K562 (cell line): ENCODE measurements at regions not wholly inside any gene's neighbourhood (a gene's known extent, or its start where the extent isn't known, plus 50 kb on each side); places are given as distances from the start of the nearest gene placed in this dataset.

Experiments used
- ATAC-seq: fragments of 200-7000 bp; cut with Tn5 transposase; 3 replicates; pipeline ENCODE4 v1.9.1; 2020; ENCODE audit warnings: moderate library complexity
- BruUV-seq: library from RNA; stranded (reverse); fragments of 400-500 nt; replicated peaks from 2 replicates; lab custom pipeline; 2021; lab: Mats Ljungman, UMichigan
- CTCF ChIA-PET: fragments of 300-600 bp; formaldehyde crosslinking; extraction: SDS; loops from one replicate; lab custom pipeline; 2021; ENCODE audit warnings: low intra/inter-chr PET ratio; lab: Yijun Ruan, JAX
- POLR2A ChIA-PET: fragments of 300-600, 350-650 bp; sonication (Branson Sonifier 250); formaldehyde crosslinking; extraction: SDS; loops from one replicate; lab custom pipeline; 2021; ENCODE audit warnings: antibody characterized with exemption, inconsistent platforms; lab: Yijun Ruan, JAX
- DNase-seq, 4 experiments: peaks; one replicate each; pipeline versions ENCODE4 v3.0.0 to v3.0.0-alpha.2; 2011 to 2018; ENCODE audit warnings: low spot score in 3 of 4, mixed read lengths in 3 of 4; ENCODE audit errors: extremely low read depth in 1 of 4
- FAIRE-seq: peaks from 2 replicates; lab custom pipeline; 2011; peaks lifted over from hg19 to GRCh38; lab: Jason Lieb, UNC
- H2AFZ ChIP-seq: 2 replicates; pipeline ENCODE4 v1.6.0; 2011; ENCODE audit warnings: low read depth, low read length, control low read depth, inconsistent platforms
- H3K27ac ChIP-seq: fragments of 200-600 bp; 3 replicates; pipeline ENCODE4 v1.8.0; 2011; ENCODE audit warnings: low read depth, mild to moderate bottlenecking, control low read depth, inconsistent platforms, low read length, moderate library complexity, mixed read lengths; ENCODE audit errors: extremely low read depth
- H3K27me3 ChIP-seq, 2 experiments: fragments of 300-600 bp in 1 of 2; 2 replicates in 1 of 2; 3 replicates in 1 of 2; pipeline versions ENCODE4 v1.6.0 to v1.8.0; 2011; ENCODE audit warnings: inconsistent platforms in 2 of 2, low read length in 2 of 2, mild to moderate bottlenecking in 1 of 2, mixed read lengths in 1 of 2, moderate library complexity in 1 of 2; ENCODE audit not compliant: control insufficient read depth in 2 of 2, insufficient read depth in 2 of 2
- H3K36me3 ChIP-seq: fragments of 300-600 bp; 3 replicates; pipeline ENCODE4 v1.8.0; 2011; ENCODE audit warnings: mild to moderate bottlenecking, low read length, inconsistent platforms; ENCODE audit not compliant: control insufficient read depth, insufficient read depth
- H3K4me1 ChIP-seq, 2 experiments: fragments of 200-600 bp in 1 of 2; replicated peaks in 1 of 2; 2 replicates in 1 of 2; 3 replicates in 1 of 2; pipeline versions ENCODE4 v1.5.1 to v1.8.0; 2011; ENCODE audit warnings: inconsistent platforms in 2 of 2, low read length in 2 of 2, mild to moderate bottlenecking in 1 of 2, mixed read lengths in 1 of 2, moderate library complexity in 1 of 2; ENCODE audit not compliant: control insufficient read depth in 2 of 2, insufficient read depth in 2 of 2
- H3K4me2 ChIP-seq: 2 replicates; pipeline ENCODE4 v1.6.1; 2011; ENCODE audit warnings: low read length, control low read depth, inconsistent platforms, mixed read lengths; ENCODE audit not compliant: insufficient read depth
- H3K4me3 ChIP-seq: fragments of 200-600 bp; sonication (generic), shearing (Covaris generic); 2 replicates; pipeline ENCODE4 v1.5.1; 2016; ENCODE audit warnings: control low read depth, inconsistent platforms
- H3K79me2 ChIP-seq: fragments of 200-600 bp; 3 replicates; pipeline ENCODE4 v1.8.0; 2011; ENCODE audit warnings: low read length, inconsistent platforms; ENCODE audit not compliant: control insufficient read depth, insufficient read depth
- H3K9ac ChIP-seq, 2 experiments: 2 replicates each; pipeline versions ENCODE4 v1.6.0 to v1.6.1; 2011; ENCODE audit warnings: low read depth in 2 of 2, low read length in 2 of 2, control low read depth in 1 of 2, inconsistent platforms in 1 of 2, mild to moderate bottlenecking in 1 of 2, mixed read lengths in 1 of 2; ENCODE audit not compliant: insufficient read depth in 1 of 2
- H3K9me1 ChIP-seq: one replicate; pipeline ENCODE4 v1.6.0; 2011; ENCODE audit warnings: inconsistent platforms, mild to moderate bottlenecking, low read length, moderate library complexity; ENCODE audit not compliant: control insufficient read depth, insufficient read depth
- H3K9me3 ChIP-seq: replicated peaks from 2 replicates; pipeline ENCODE4 v1.5.1; 2011; ENCODE audit warnings: low read depth, low read length, inconsistent platforms; ENCODE audit not compliant: control insufficient read depth, insufficient read depth
- H4K20me1 ChIP-seq: replicated peaks from 2 replicates; pipeline ENCODE4 v1.6.1; 2011; ENCODE audit warnings: low read length, inconsistent platforms, mixed read lengths; ENCODE audit not compliant: control insufficient read depth, insufficient read depth
- BCL6 ChIP-seq: fragments of 250-450 bp; sonication (Bioruptor Pico); IDR thresholded peaks from 2 replicates; pipeline ENCODE4 v1.4.0; 2020
- CBFB ChIP-seq: sonication (generic); formaldehyde crosslinking; IDR thresholded peaks from 2 replicates; pipeline ENCODE4 v1.4.0; 2020; ENCODE audit warnings: mild to moderate bottlenecking, missing genetic modification reagents
- CEBPB ChIP-seq: fragments of 450-650 bp; IDR thresholded peaks from 2 replicates; pipeline ENCODE4 v1.6.1; 2016; ENCODE audit warnings: missing genetic modification characterization, missing compliant biosample characterization
- CHD1 ChIP-seq: fragments of 200-600 bp; sonication (generic); IDR thresholded peaks from one replicate; pipeline ENCODE4 v1.6.1; 2012; ENCODE audit warnings: mild to moderate bottlenecking, moderate library complexity, low read length, inconsistent platforms
- E2F5 ChIP-seq: sonication (generic); formaldehyde crosslinking; IDR thresholded peaks from 2 replicates; pipeline ENCODE4 v1.8.0; 2022; ENCODE audit warnings: mild to moderate bottlenecking, missing genetic modification reagents
- FOXK1 ChIP-seq: sonication (generic); formaldehyde crosslinking; IDR thresholded peaks from 2 replicates; pipeline ENCODE4 v1.8.0; 2022; ENCODE audit warnings: missing genetic modification reagents, mild to moderate bottlenecking, borderline replicate concordance
- PHB2 ChIP-seq: fragments of 450-650 bp; IDR thresholded peaks from 2 replicates; pipeline ENCODE4 v1.6.1; 2017; ENCODE audit warnings: low read depth
- PML ChIP-seq: IDR thresholded peaks from 2 replicates; pipeline ENCODE4 v1.6.1; 2012; ENCODE audit warnings: low read length, inconsistent platforms
- PRPF4 ChIP-seq: fragments of 200-400 bp; formaldehyde crosslinking; IDR thresholded peaks from one replicate; pipeline ENCODE4 v1.6.1; 2017; ENCODE audit warnings: low read length, low read depth, mild to moderate bottlenecking; ENCODE audit not compliant: insufficient read depth, poor library complexity, severe bottlenecking
- SMARCA5 ChIP-seq: fragments of 450-650 bp; IDR thresholded peaks from 2 replicates; pipeline ENCODE4 v1.6.1; 2016
- TAF9B ChIP-seq: fragments of 450-650 bp; IDR thresholded peaks from 2 replicates; pipeline ENCODE4 v1.6.1; 2018; ENCODE audit warnings: mild to moderate bottlenecking; ENCODE audit not compliant: partially characterized antibody
- ZFP30 ChIP-seq: fragments of 250-450 bp; sonication (Bioruptor Pico); IDR thresholded peaks from 2 replicates; pipeline ENCODE4 v1.8.0; 2022; ENCODE audit warnings: moderate library complexity, mild to moderate bottlenecking, inconsistent platforms, borderline replicate concordance
- ZNF121 ChIP-seq: sonication (generic); formaldehyde crosslinking; conservative IDR thresholded peaks from 2 replicates; pipeline ENCODE4 v1.8.0; 2022; ENCODE audit warnings: missing genetic modification reagents
- ZNF354B ChIP-seq: fragments of 250-450 bp; sonication (Bioruptor Pico); IDR thresholded peaks from 2 replicates; pipeline ENCODE4 v1.4.0; 2020
- WGBS: fragments of 100-300 bp; shearing (Covaris generic); methylation state at CpG from one replicate; pipeline ENCODE4 v1.1.6; 2016; ENCODE audit warnings: low coverage, mixed read lengths; ENCODE audit not compliant: insufficient coverage; ENCODE audit errors: missing lambda C conversion rate; 5-methylcytosine and 5-hydroxymethylcytosine counted together
- in situ Hi-C: fragments of 300-500 bp; cut with MboI; formaldehyde crosslinking; loops from 4 replicates; pipeline ENCODE4 v1.15.0; 2018; ENCODE audit warnings: inconsistent platforms, mixed read lengths
- intact Hi-C: fragments of 100-400 bp; cut with micrococcal nuclease; formaldehyde crosslinking; loops from 2 replicates; pipeline ENCODE4 v1.14.2; 2022

- TF ChIP-seq ZFP30 (CRISPR knock-in tag) = no peak
- TF ChIP-seq TAF9B = no peak
- no peak for TF ChIP-seq ZNF354B (CRISPR knock-in tag)
These were observed 122.8 kb upstream of the HS3ST4 start (continued) for GRCh38 chr16:25568991-25569390.

GRCh38 chr16:25566183-25566582, 125.6 kb upstream of the HS3ST4 start:
- intact Hi-C loops = no loop called here
- FAIRE-seq = no peak
- no peak overlapping the region for H3K27ac ChIP-seq
- no peaks in the 10 kb centered on the region for H3K9me3 ChIP-seq
- no peaks in the 10 kb centered on the region for H3K27me3 ChIP-seq
- H3K9me1 ChIP-seq = no peaks in the 10 kb centered on the region
- H3K4me2 ChIP-seq = no peak overlapping the region
- no peaks in the 10 kb centered on the region for H4K20me1 ChIP-seq
- no peak overlapping the region for H3K4me3 ChIP-seq
- no peaks in the 10 kb centered on the region for H3K4me1 ChIP-seq
- CTCF ChIA-PET = no interaction called here
- TF ChIP-seq PML (no peak), PRPF4 (no peak), CBFB (CRISPR knock-in tag) (no peak), PHB2 (no peak), FOXK1 (CRISPR knock-in tag) (no peak), SMARCA5 (no peak), BCL6 (CRISPR knock-in tag) (no peak), CEBPB (tag) (no peak), ZNF121 (CRISPR knock-in tag) (no peak), E2F5 (CRISPR knock-in tag) (no peak), CHD1 (no peak)
- TF ChIP-seq, all 486 proteins: peak for 0
- no peaks in the 10 kb centered on the region for H3K36me3 ChIP-seq
- no peak for ATAC-seq
- 0% methylated on average over 3 of the region's 3 CpGs for WGBS
- no TSS peak for BruUV-seq
- no peak for DNase-seq
- H3K9ac ChIP-seq = no peak overlapping the region
- H2AFZ ChIP-seq = no peak overlapping the region
- in situ Hi-C loops = no loop called here
- POLR2A ChIA-PET = no interaction called here
- H3K79me2 ChIP-seq = no peaks in the 10 kb centered on the region
